Mesothelial cell of epicardium (in vitro differentiated cells): ENCODE measurements at regions not wholly inside any gene's neighbourhood (a gene's known extent, or its start where the extent isn't known, plus 50 kb on each side); places are given as distances from the start of the nearest gene placed in this dataset.
A peak's percentile ranks its signal among the peaks of the same experiment; 100 is the strongest.

Experiments used
- DNase-seq, 2 experiments: peaks; one replicate each; pipeline ENCODE4 v3.0.0; 2021; ENCODE audit warnings: low spot score in 2 of 2; ENCODE audit not compliant: unreplicated experiment in 2 of 2
- H3K27ac Mint-ChIP-seq: 2 replicates; pipeline ENCODE4 v1.8.0; 2021; ENCODE audit warnings: mixed read lengths
- H3K27me3 Mint-ChIP-seq: 2 replicates; pipeline ENCODE4 v1.8.0; 2021; ENCODE audit warnings: low read depth, mixed read lengths
- H3K36me3 Mint-ChIP-seq: 2 replicates; pipeline ENCODE4 v1.8.0; 2021; ENCODE audit warnings: mixed read lengths
- H3K4me1 Mint-ChIP-seq: 2 replicates; pipeline ENCODE4 v1.8.0; 2021; ENCODE audit warnings: mixed read lengths
- H3K4me3 Mint-ChIP-seq: 2 replicates; pipeline ENCODE4 v1.8.0; 2021; ENCODE audit warnings: mild to moderate bottlenecking, moderate library complexity, mixed read lengths
- H3K9me3 Mint-ChIP-seq: 2 replicates; pipeline ENCODE4 v1.8.0; 2021; ENCODE audit warnings: mixed read lengths
- TF ChIP-seq, protein P1 (sequence below): fragments of 200-600 bp; sonication (generic); IDR thresholded peaks from one replicate; pipeline ENCODE4 v1.5.0; 2021; ENCODE audit warnings: antibody characterized with exemption; ENCODE audit not compliant: unreplicated experiment

DNA sequence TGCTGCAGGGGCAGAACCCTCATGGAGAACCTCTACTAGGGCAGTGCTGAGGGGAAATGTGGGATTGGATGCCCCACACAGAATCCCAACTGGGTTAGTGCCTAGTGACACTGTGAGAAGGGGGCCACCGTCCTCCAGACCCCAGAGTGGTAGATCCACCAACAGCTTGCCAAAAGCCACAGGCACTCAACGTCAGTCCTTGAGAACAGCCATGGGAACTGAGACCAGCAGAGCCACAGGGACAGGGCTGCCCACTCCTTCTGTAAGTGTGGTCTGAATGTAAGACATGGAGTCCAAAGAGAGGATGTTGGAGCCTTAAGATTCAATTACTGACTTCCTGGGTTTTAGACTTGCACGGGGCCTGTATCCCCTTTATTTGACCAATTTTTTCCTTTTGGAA lies 1451.5 kb downstream of the SI start:
- Mint-ChIP-seq H3K27ac (no peak overlapping the region), H3K4me3 (no peak overlapping the region), H3K4me1 (peaks cover 5% of the 10 kb centered on the region), H3K9me3 (no peaks in the 10 kb centered on the region), H3K36me3 (no peaks in the 10 kb centered on the region), H3K27me3 (no peaks in the 10 kb centered on the region)
- DNase-seq: no peak
- TF ChIP-seq, protein P1, sequence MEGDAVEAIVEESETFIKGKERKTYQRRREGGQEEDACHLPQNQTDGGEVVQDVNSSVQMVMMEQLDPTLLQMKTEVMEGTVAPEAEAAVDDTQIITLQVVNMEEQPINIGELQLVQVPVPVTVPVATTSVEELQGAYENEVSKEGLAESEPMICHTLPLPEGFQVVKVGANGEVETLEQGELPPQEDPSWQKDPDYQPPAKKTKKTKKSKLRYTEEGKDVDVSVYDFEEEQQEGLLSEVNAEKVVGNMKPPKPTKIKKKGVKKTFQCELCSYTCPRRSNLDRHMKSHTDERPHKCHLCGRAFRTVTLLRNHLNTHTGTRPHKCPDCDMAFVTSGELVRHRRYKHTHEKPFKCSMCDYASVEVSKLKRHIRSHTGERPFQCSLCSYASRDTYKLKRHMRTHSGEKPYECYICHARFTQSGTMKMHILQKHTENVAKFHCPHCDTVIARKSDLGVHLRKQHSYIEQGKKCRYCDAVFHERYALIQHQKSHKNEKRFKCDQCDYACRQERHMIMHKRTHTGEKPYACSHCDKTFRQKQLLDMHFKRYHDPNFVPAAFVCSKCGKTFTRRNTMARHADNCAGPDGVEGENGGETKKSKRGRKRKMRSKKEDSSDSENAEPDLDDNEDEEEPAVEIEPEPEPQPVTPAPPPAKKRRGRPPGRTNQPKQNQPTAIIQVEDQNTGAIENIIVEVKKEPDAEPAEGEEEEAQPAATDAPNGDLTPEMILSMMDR: no peak

DNA sequence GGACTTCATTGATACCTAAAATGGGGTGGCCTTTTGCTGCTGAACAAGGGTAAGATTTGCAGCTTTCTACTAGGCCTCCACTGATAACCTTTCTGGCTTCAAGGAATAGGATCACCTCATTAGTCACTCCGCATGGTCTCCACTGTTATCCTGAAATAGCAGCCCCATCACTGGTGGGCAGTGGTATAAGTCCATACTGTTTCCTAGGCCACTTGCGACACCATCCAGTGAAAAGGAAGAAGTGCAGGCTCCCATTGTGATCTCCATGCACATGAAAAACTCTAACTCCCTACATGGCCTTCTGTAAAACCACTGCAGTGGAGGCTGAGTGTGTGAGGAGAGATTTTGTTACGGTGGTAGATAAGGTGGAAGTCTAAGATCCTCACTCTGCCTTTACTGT lies 1455.9 kb downstream of the SI start:
- Mint-ChIP-seq H3K4me1 (peaks cover 5% of the 10 kb centered on the region), H3K4me3 (no peak overlapping the region), H3K36me3 (no peaks in the 10 kb centered on the region), H3K9me3 (no peaks in the 10 kb centered on the region), H3K27ac (no peak overlapping the region), H3K27me3 (no peaks in the 10 kb centered on the region)
- no peak for DNase-seq
- TF ChIP-seq, protein P1: peak; percentile 16

DNA sequence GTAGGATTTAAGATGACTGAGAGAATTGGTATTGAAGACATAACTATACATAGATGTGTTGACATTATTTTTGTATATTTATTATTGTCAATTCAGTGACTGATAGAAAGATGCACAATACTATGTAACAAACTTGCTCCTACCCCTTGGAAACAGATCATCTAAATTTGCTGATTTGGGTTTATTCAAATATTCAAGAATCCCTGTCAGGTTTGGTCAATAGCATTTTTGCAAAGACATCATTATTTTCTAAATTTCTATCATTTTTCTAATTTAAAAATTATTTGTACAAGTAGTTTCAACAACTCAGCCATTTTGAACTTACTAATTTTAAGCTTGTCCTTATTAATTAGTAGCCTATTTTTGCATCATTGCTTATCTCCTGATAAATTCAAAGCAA lies 1463.4 kb downstream of the SI start:
- TF ChIP-seq, protein P1: no peak
- no peaks in the 10 kb centered on the region for H3K9me3 Mint-ChIP-seq
- DNase-seq: no peak
- no peak overlapping the region for H3K27ac Mint-ChIP-seq
- H3K4me3 Mint-ChIP-seq: no peak overlapping the region
- H3K4me1 Mint-ChIP-seq: no peaks in the 10 kb centered on the region
- H3K36me3 Mint-ChIP-seq: no peaks in the 10 kb centered on the region
- no peaks in the 10 kb centered on the region for H3K27me3 Mint-ChIP-seq

DNA sequence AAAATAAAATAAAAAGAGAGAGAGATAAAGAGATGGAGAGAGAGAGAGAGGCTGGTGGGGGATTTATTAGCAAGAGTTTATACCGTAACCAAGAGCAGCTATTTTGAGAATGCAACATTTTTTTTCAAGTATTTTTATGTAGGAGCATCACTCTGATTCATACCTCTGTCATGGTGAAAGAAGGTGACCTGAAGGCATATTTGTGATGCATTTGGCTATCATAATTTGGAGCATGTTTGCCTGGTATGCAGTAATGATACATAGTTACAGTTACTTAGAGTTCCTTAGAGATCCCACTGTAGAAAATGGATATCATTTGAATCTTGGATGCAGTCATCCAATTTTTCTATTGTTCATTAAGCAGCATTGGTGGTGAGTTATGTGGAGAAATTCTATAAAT lies 1472.4 kb downstream of the SI start:
- H3K27ac Mint-ChIP-seq: no peak overlapping the region
- H3K4me1 Mint-ChIP-seq: no peaks in the 10 kb centered on the region
- no peaks in the 10 kb centered on the region for H3K9me3 Mint-ChIP-seq
- DNase-seq: no peak
- TF ChIP-seq, protein P1: no peak
- H3K36me3 Mint-ChIP-seq: no peaks in the 10 kb centered on the region
- H3K27me3 Mint-ChIP-seq: peaks cover 2% of the 10 kb centered on the region
- H3K4me3 Mint-ChIP-seq: no peak overlapping the region

DNA sequence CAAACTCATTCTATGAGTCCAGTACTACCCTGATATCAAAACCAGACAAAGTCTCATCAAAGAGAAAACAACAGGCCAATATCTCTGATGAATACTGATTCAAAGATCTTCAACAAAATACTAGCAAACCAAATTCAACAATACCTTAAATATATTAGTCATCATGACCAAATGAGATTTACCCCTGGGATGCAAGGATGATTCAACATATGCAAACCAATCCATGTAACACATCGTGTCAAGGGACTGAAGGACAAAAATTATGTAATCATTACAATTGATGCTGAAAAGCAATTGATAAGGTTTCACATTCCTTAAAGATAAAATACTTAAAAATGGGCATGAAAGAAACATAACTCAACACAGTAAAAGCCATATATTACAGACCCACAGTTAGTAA lies 1476.9 kb downstream of the SI start:
- Mint-ChIP-seq H3K27me3 (peaks cover 2% of the 10 kb centered on the region), H3K4me1 (no peaks in the 10 kb centered on the region), H3K27ac (no peak overlapping the region), H3K9me3 (no peaks in the 10 kb centered on the region), H3K36me3 (no peaks in the 10 kb centered on the region), H3K4me3 (no peak overlapping the region)
- DNase-seq: no peak
- TF ChIP-seq, protein P1: no peak

DNA sequence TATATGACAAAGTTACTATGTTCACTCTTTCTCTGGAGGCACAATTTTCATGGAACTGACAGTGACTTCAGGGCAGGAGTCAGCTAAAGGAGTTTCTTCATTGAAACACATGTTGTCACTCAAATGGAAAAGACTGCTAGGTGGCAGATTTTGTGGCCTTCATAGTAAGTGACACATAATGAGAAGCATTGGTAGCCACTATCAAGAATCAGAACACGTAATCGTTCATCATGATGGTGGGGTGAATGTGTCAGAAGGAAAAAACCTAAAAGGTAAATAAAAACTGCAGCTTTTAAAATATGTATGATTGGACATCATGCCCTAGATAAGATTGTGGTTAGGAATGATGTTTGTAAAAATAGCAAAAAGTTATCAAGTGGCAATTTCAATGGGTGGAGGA lies 1491.0 kb downstream of the SI start:
- no peaks in the 10 kb centered on the region for H3K27me3 Mint-ChIP-seq
- H3K4me3 Mint-ChIP-seq: no peak overlapping the region
- H3K27ac Mint-ChIP-seq: no peak overlapping the region
- no peaks in the 10 kb centered on the region for H3K36me3 Mint-ChIP-seq
- H3K9me3 Mint-ChIP-seq: peaks cover 18% of the 10 kb centered on the region
- no peak for DNase-seq
- TF ChIP-seq, protein P1: no peak
- no peaks in the 10 kb centered on the region for H3K4me1 Mint-ChIP-seq
